Type B pancreatic cell (in vitro differentiated cells): ENCODE measurements at regions not wholly inside any gene's neighbourhood (a gene's known extent, or its start where the extent isn't known, plus 50 kb on each side); places are given as distances from the start of the nearest gene placed in this dataset.

ENCODE experiments used
- DNase-seq: peaks from one replicate; pipeline ENCODE4 v3.0.0; 2021; ENCODE audit warnings: mixed read lengths; ENCODE audit not compliant: unreplicated experiment; ENCODE audit errors: extremely low spot score
- H3K27ac Mint-ChIP-seq: 2 replicates; pipeline ENCODE4 v1.8.0; 2021; ENCODE audit warnings: mild to moderate bottlenecking, mixed read lengths
- H3K27me3 Mint-ChIP-seq: 2 replicates; pipeline ENCODE4 v1.8.0; 2021; ENCODE audit warnings: mixed read lengths
- H3K36me3 Mint-ChIP-seq: 2 replicates; pipeline ENCODE4 v1.8.0; 2021; ENCODE audit warnings: mixed read lengths
- H3K4me1 Mint-ChIP-seq: one replicate; pipeline ENCODE4 v1.8.0; 2021; ENCODE audit warnings: mixed read lengths; ENCODE audit not compliant: unreplicated experiment
- H3K4me3 Mint-ChIP-seq: 2 replicates; pipeline ENCODE4 v1.8.0; 2021; ENCODE audit warnings: mild to moderate bottlenecking, mixed read lengths
- H3K9me3 Mint-ChIP-seq: 2 replicates; pipeline ENCODE4 v1.8.0; 2021; ENCODE audit warnings: mixed read lengths
- TF ChIP-seq, protein P1 (sequence below): fragments of 200-600 bp; sonication (generic); conservative IDR thresholded peaks from 2 replicates; pipeline ENCODE4 v1.5.0; 2021; ENCODE audit warnings: antibody characterized with exemption, mild to moderate bottlenecking

DNA sequence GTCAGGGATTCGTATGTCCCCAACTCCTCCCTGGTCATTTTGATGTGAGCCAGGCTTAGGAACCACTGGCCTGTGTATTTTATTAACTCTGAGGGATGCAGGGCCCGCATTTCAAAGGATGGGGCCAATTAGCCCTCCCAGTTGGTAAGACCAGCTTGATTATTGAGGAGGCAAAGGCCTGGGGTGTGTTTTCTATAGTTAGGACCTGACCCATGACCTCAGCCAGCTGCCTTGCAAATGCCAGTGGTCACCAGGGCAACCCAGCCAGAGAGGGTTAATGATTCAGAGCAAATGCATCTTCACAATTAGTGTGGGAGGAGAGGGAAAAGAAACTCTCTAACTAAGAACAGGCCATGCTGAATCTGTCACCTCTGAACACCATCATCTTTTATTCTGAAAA, 835.4 kb downstream of the MAFB start:
- no peak overlapping the region for H3K27ac Mint-ChIP-seq
- H3K36me3 Mint-ChIP-seq, result no peaks in the 10 kb centered on the region
- peaks cover 70% of the 10 kb centered on the region for H3K4me1 Mint-ChIP-seq
- H3K9me3 Mint-ChIP-seq, result no peaks in the 10 kb centered on the region
- no peak overlapping the region for H3K4me3 Mint-ChIP-seq
- TF ChIP-seq, protein P1, sequence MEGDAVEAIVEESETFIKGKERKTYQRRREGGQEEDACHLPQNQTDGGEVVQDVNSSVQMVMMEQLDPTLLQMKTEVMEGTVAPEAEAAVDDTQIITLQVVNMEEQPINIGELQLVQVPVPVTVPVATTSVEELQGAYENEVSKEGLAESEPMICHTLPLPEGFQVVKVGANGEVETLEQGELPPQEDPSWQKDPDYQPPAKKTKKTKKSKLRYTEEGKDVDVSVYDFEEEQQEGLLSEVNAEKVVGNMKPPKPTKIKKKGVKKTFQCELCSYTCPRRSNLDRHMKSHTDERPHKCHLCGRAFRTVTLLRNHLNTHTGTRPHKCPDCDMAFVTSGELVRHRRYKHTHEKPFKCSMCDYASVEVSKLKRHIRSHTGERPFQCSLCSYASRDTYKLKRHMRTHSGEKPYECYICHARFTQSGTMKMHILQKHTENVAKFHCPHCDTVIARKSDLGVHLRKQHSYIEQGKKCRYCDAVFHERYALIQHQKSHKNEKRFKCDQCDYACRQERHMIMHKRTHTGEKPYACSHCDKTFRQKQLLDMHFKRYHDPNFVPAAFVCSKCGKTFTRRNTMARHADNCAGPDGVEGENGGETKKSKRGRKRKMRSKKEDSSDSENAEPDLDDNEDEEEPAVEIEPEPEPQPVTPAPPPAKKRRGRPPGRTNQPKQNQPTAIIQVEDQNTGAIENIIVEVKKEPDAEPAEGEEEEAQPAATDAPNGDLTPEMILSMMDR, result no peak
- no peaks in the 10 kb centered on the region for H3K27me3 Mint-ChIP-seq
- no peak for DNase-seq

DNA sequence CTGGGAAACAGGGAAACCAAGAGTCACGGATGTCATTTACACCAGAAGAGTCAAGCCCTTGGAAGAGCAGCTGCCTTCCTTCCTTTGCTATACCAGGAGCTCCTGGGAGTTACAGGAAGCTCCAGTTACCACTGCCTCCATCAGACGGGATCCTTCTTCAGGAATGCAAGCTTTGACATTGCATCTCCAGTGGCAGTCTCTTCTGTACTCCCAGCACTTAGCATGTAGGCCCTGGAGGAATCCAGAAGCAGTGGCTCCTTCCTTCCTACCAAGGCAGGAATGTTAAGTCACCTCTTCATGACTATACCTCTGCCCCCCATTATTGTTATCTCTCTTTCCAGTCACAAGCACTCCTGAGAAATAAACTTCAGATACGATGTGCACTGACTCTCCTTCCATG, 836.0 kb downstream of the MAFB start:
- Mint-ChIP-seq H3K36me3 (no peaks in the 10 kb centered on the region), H3K4me1 (peaks cover 66% of the 10 kb centered on the region), H3K27me3 (no peaks in the 10 kb centered on the region), H3K4me3 (no peak overlapping the region), H3K27ac (no peak overlapping the region), H3K9me3 (no peaks in the 10 kb centered on the region)
- DNase-seq, result no peak
- TF ChIP-seq, protein P1, result no peak

DNA sequence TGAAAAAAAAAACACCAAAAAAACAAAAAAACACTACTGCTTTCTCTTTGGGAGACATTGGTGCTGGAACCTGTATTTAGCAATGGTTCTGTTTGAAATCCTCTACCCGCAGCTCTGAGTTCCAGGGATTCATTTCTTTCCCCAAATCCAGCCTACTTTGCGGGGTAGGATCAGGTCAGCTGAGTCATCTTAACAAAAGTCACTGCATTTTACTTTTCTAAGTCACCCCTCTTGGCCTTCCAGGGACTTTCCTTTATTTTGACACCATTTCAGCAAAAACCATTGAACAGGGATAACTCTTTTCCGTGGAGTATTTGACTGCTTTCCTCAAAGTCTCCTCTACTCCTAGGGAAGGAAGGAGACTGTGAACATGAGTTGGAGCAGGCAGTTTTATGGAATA, 837.6 kb downstream of the MAFB start:
- H3K4me3 Mint-ChIP-seq, result no peak overlapping the region
- no peaks in the 10 kb centered on the region for H3K36me3 Mint-ChIP-seq
- no peaks in the 10 kb centered on the region for H3K9me3 Mint-ChIP-seq
- TF ChIP-seq, protein P1, result no peak
- H3K27ac Mint-ChIP-seq, result no peak overlapping the region
- H3K27me3 Mint-ChIP-seq, result peaks cover 3% of the 10 kb centered on the region
- DNase-seq, result no peak
- H3K4me1 Mint-ChIP-seq, result peaks cover 54% of the 10 kb centered on the region

DNA sequence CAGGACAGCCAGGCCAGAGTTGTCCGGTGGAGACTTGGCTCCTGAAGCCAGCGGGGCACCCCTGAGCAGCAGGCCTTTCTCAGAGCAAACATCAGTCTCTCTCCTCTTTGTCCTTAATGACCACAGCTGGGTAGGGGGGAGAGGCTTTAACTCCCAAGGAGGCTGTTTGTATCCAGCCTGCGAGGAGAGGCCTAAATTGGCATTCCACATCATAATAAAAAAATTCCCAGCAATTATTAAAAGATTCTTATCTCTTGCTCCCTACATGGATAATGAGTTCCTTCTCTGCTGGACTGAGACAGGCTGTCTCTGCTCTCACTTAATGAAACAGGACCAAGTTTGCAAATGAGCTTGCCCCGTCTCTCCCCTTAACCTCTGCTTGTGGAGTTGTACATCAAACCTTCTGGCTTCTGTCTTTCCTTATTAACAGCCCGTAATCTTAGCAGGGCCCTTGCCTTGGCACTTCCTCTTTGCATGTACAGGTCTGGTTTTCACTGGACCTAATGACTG, 838.2 kb downstream of the MAFB start:
- no peak for DNase-seq
- peaks cover 4% of the 10 kb centered on the region for H3K27me3 Mint-ChIP-seq
- TF ChIP-seq, protein P1, result no peak
- no peaks in the 10 kb centered on the region for H3K36me3 Mint-ChIP-seq
- peak overlapping the region; percentile 31 for H3K27ac Mint-ChIP-seq
- H3K4me1 Mint-ChIP-seq, result peaks cover 49% of the 10 kb centered on the region
- no peaks in the 10 kb centered on the region for H3K9me3 Mint-ChIP-seq
- no peak overlapping the region for H3K4me3 Mint-ChIP-seq

DNA sequence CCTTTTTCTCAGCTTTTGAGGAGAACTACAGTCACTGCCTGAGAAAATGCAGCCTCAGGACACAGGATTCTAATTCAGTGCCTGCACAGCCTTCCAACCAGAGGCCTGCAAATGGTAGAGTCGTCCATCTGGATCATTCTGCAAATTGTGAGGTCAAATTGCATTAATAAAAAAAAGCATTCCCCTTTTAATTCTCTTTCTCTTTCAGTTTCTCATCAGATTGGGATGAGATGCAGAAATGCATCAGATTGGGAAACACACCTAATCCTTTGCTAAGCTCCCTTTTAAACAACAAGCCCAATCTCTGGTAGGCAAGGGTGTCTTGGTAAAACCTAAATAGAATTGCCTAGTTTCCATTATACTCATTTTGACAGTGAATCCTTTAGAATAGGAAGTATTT, 838.8 kb downstream of the MAFB start:
- Mint-ChIP-seq H3K27me3 (peaks cover 4% of the 10 kb centered on the region), H3K27ac (peak overlapping the region; percentile 31), H3K4me1 (peaks cover 46% of the 10 kb centered on the region), H3K36me3 (no peaks in the 10 kb centered on the region), H3K9me3 (no peaks in the 10 kb centered on the region), H3K4me3 (peak overlapping the region; percentile 17)
- TF ChIP-seq, protein P1, result no peak
- DNase-seq, result no peak

DNA sequence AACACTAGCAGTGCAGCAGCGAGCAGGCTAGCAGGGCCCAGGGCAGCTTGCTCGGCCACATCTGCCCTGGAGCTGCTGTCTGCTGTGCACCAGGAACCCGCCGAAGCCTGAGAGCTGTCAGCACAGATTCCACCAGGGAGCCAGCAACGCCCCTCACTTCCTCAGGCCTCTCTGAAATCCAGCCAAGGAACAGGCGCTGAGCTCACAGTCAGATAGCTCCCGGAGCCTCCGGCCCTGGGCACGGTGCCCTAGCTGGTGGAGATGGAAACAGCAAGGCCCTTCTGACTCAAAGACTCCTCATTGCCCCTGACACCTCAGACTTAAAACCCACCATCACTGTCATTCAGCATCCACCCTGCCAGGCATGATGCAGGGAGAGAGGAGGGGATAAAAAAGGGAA, 839.4 kb downstream of the MAFB start:
- H3K4me3 Mint-ChIP-seq, result no peak overlapping the region
- H3K9me3 Mint-ChIP-seq, result no peaks in the 10 kb centered on the region
- no peak overlapping the region for H3K27ac Mint-ChIP-seq
- H3K4me1 Mint-ChIP-seq, result peaks cover 46% of the 10 kb centered on the region
- peaks cover 4% of the 10 kb centered on the region for H3K27me3 Mint-ChIP-seq
- DNase-seq, result no peak
- TF ChIP-seq, protein P1, result no peak
- H3K36me3 Mint-ChIP-seq, result no peaks in the 10 kb centered on the region
